GM23338 (cell line): ENCODE measurements at regions not wholly inside any gene's neighbourhood (a gene's known extent, or its start where the extent isn't known, plus 50 kb on each side); places are given as distances from the start of the nearest gene placed in this dataset.

Experiments
- ATAC-seq: fragments of 200-7000 bp; cut with Tn5 transposase; 3 replicates; pipeline ENCODE4 v1.9.1; 2020
- DNase-seq: peaks from one replicate; pipeline ENCODE4 v3.0.0-alpha.2; 2015; ENCODE audit warnings: low spot score
- H2AFZ ChIP-seq: fragments of 200-600 bp; sonication (generic); 2 replicates; pipeline ENCODE4 v1.8.0; 2016; ENCODE audit warnings: antibody characterized with exemption, mild to moderate bottlenecking, moderate library complexity
- H3F3A ChIP-seq: fragments of 200-600 bp; sonication (generic); replicated peaks from 2 replicates; pipeline ENCODE4 v1.8.0; 2017; ENCODE audit warnings: antibody characterized with exemption, mixed run types, low read depth
- H3K27ac ChIP-seq: fragments of 200-600 bp; sonication (generic); 2 replicates; pipeline ENCODE4 v1.6.1; 2016; ENCODE audit warnings: low read depth
- H3K27me3 ChIP-seq: fragments of 200-600 bp; sonication (generic); 2 replicates; pipeline ENCODE4 v1.8.0; 2016; ENCODE audit warnings: mild to moderate bottlenecking, mixed run types, moderate library complexity; ENCODE audit not compliant: insufficient read depth
- H3K36me3 ChIP-seq: fragments of 200-600 bp; sonication (generic); 2 replicates; pipeline ENCODE4 v1.8.0; 2016; ENCODE audit warnings: mild to moderate bottlenecking; ENCODE audit not compliant: insufficient read depth
- H3K4me1 ChIP-seq: fragments of 200-600 bp; sonication (generic); 2 replicates; pipeline ENCODE4 v1.8.0; 2016; ENCODE audit warnings: mild to moderate bottlenecking, moderate library complexity; ENCODE audit not compliant: insufficient read depth
- H3K4me2 ChIP-seq: fragments of 200-600 bp; sonication (generic); 2 replicates; pipeline ENCODE4 v1.7.1; 2017; ENCODE audit warnings: mixed run types
- H3K4me3 ChIP-seq: fragments of 200-600 bp; sonication (generic); 2 replicates; pipeline ENCODE4 v1.6.1; 2016; ENCODE audit warnings: mixed run types
- H3K79me2 ChIP-seq: fragments of 200-600 bp; sonication (generic); replicated peaks from 2 replicates; pipeline ENCODE4 v1.8.0; 2017; ENCODE audit warnings: mild to moderate bottlenecking; ENCODE audit not compliant: insufficient read depth
- H3K9me2 ChIP-seq: fragments of 200-600 bp; sonication (generic); 2 replicates; pipeline ENCODE4 v1.8.0; 2017; ENCODE audit not compliant: insufficient read depth
- H4K20me1 ChIP-seq: fragments of 200-600 bp; sonication (generic); replicated peaks from 2 replicates; pipeline ENCODE4 v1.8.0; 2017; ENCODE audit warnings: mild to moderate bottlenecking; ENCODE audit not compliant: insufficient read depth
- H3K27ac Mint-ChIP-seq: 2 replicates; pipeline ENCODE4 v1.8.0; 2020; ENCODE audit warnings: inconsistent platforms, mild to moderate bottlenecking, moderate library complexity, mixed read lengths
- H3K27me3 Mint-ChIP-seq: 3 replicates; pipeline ENCODE4 v1.8.0; 2022; ENCODE audit warnings: low read depth, mild to moderate bottlenecking, moderate library complexity, mixed read lengths, inconsistent platforms; ENCODE audit not compliant: insufficient read depth, poor library complexity
- H3K36me3 Mint-ChIP-seq: 3 replicates; pipeline ENCODE4 v1.8.0; 2021; ENCODE audit warnings: low read depth, mild to moderate bottlenecking, inconsistent platforms, moderate library complexity, mixed read lengths
- H3K4me1 Mint-ChIP-seq: 3 replicates; pipeline ENCODE4 v1.8.0; 2020; ENCODE audit warnings: mild to moderate bottlenecking, inconsistent platforms, mixed read lengths
- H3K4me3 Mint-ChIP-seq: 3 replicates; pipeline ENCODE4 v1.8.0; 2021; ENCODE audit warnings: moderate library complexity, mild to moderate bottlenecking, inconsistent platforms, mixed read lengths
- H3K9me3 Mint-ChIP-seq: 3 replicates; pipeline ENCODE4 v1.8.0; 2020; ENCODE audit warnings: moderate library complexity, mild to moderate bottlenecking, inconsistent platforms, mixed read lengths
- CREB1 ChIP-seq: fragments of 250-450 bp; sonication (Bioruptor Pico); IDR thresholded peaks from 2 replicates; pipeline ENCODE4 v1.5.0; 2020; ENCODE audit warnings: low read depth, mild to moderate bottlenecking, moderate library complexity
- EZH2 ChIP-seq: fragments of 200-600 bp; sonication (generic); IDR thresholded peaks from one replicate; pipeline ENCODE4 v1.8.0; 2017; ENCODE audit warnings: antibody characterized with exemption, mild to moderate bottlenecking, low read depth; ENCODE audit not compliant: unreplicated experiment
- EZH2phosphoT487 ChIP-seq: fragments of 200-600 bp; sonication (generic); IDR thresholded peaks from one replicate; pipeline ENCODE4 v1.8.1; 2018; ENCODE audit warnings: antibody characterized with exemption; ENCODE audit not compliant: unreplicated experiment
- JUNB ChIP-seq: IDR thresholded peaks from one replicate; pipeline ENCODE4 v1.6.1; 2016; ENCODE audit warnings: antibody characterized with exemption; ENCODE audit not compliant: unreplicated experiment
- NANOG ChIP-seq: IDR thresholded peaks from 2 replicates; pipeline ENCODE4 v1.6.1; 2016; ENCODE audit warnings: antibody characterized with exemption, borderline replicate concordance
- POLR2AphosphoS5 ChIP-seq: IDR thresholded peaks from 2 replicates; pipeline ENCODE4 v1.6.1; 2016; ENCODE audit warnings: antibody characterized with exemption, low read depth
- STAT1 ChIP-seq: IDR thresholded peaks from one replicate; pipeline ENCODE4 v1.6.1; 2016; ENCODE audit warnings: antibody characterized with exemption; ENCODE audit not compliant: unreplicated experiment
- TF ChIP-seq, protein P1 (sequence below): IDR thresholded peaks from one replicate; pipeline ENCODE4 v1.6.1; 2018; ENCODE audit warnings: antibody characterized with exemption; ENCODE audit not compliant: unreplicated experiment

GRCh38 chr3:104537323-104537722, 829.4 kb upstream of the ALCAM start (continued):
- TF ChIP-seq NANOG, result no peak
- no peak for TF ChIP-seq EZH2phosphoT487
- TF ChIP-seq, protein P1, sequence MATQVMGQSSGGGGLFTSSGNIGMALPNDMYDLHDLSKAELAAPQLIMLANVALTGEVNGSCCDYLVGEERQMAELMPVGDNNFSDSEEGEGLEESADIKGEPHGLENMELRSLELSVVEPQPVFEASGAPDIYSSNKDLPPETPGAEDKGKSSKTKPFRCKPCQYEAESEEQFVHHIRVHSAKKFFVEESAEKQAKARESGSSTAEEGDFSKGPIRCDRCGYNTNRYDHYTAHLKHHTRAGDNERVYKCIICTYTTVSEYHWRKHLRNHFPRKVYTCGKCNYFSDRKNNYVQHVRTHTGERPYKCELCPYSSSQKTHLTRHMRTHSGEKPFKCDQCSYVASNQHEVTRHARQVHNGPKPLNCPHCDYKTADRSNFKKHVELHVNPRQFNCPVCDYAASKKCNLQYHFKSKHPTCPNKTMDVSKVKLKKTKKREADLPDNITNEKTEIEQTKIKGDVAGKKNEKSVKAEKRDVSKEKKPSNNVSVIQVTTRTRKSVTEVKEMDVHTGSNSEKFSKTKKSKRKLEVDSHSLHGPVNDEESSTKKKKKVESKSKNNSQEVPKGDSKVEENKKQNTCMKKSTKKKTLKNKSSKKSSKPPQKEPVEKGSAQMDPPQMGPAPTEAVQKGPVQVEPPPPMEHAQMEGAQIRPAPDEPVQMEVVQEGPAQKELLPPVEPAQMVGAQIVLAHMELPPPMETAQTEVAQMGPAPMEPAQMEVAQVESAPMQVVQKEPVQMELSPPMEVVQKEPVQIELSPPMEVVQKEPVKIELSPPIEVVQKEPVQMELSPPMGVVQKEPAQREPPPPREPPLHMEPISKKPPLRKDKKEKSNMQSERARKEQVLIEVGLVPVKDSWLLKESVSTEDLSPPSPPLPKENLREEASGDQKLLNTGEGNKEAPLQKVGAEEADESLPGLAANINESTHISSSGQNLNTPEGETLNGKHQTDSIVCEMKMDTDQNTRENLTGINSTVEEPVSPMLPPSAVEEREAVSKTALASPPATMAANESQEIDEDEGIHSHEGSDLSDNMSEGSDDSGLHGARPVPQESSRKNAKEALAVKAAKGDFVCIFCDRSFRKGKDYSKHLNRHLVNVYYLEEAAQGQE, result no peak
- TF ChIP-seq POLR2AphosphoS5, result no peak
- TF ChIP-seq JUNB, result no peak
- no peak for TF ChIP-seq EZH2

DNA sequence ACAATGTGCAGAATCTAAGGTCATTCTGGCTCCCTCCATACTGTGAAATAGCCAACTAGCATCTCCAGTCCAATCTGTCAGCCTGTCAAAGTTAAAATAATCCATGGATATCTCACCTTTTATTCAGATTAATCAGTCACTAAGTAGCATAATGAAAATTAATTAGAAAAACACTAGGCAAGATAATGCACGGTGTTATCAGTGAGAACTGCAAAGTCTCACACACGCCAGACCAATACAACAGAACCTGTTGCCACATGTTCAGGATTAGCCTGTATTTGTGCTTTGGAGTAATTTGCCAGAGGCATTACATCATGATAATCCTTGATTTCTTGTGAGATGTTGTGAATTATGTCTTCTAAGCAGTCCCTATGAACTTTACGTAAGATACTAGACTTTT, 820.4 kb upstream of the ALCAM start:
- ATAC-seq (no peak), DNase-seq (no peak)
- H4K20me1 ChIP-seq, result no peaks in the 10 kb centered on the region
- H3F3A ChIP-seq, result no peaks in the 10 kb centered on the region
- H3K27ac Mint-ChIP-seq, result no peak overlapping the region
- H3K4me3 Mint-ChIP-seq, result no peak overlapping the region
- H3K36me3 Mint-ChIP-seq, result peaks cover 4% of the 10 kb centered on the region; the same call in 1 of the 3 replicates
- no peaks in the 10 kb centered on the region for H3K36me3 ChIP-seq
- H3K4me1 ChIP-seq, result peaks cover 59% of the 10 kb centered on the region
- no peaks in the 10 kb centered on the region for H3K9me2 ChIP-seq
- H3K4me2 ChIP-seq, result no peak overlapping the region
- no peak overlapping the region for H3K4me3 ChIP-seq
- TF ChIP-seq STAT1, result no peak
- no peak for TF ChIP-seq POLR2AphosphoS5
- TF ChIP-seq, protein P1, result no peak
- no peak for TF ChIP-seq CREB1
- H3K27ac ChIP-seq, result no peak overlapping the region
- H3K4me1 Mint-ChIP-seq, result peaks cover 57% of the 10 kb centered on the region
- H3K79me2 ChIP-seq, result no peaks in the 10 kb centered on the region
- no peak overlapping the region for H2AFZ ChIP-seq
- peaks cover 5% of the 10 kb centered on the region; the same call in 1 of the 3 replicates for H3K9me3 Mint-ChIP-seq
- H3K27me3 Mint-ChIP-seq, result peaks cover 33% of the 10 kb centered on the region
- H3K27me3 ChIP-seq, result peaks cover 60% of the 10 kb centered on the region
